Astrocyte of the hippocampus (primary cell): ENCODE measurements at regions not wholly inside any gene's neighbourhood (a gene's known extent, or its start where the extent isn't known, plus 50 kb on each side); places are given as distances from the start of the nearest gene placed in this dataset.

Experiments used
- DNase-seq: peaks from one replicate; pipeline ENCODE4 v3.0.0; 2011; ENCODE audit warnings: low read depth, low spot score

GRCh38 chr5:88399561-88399960, 130.9 kb upstream of the TMEM161B start:
- DNase-seq, result peak; percentile 21

DNA sequence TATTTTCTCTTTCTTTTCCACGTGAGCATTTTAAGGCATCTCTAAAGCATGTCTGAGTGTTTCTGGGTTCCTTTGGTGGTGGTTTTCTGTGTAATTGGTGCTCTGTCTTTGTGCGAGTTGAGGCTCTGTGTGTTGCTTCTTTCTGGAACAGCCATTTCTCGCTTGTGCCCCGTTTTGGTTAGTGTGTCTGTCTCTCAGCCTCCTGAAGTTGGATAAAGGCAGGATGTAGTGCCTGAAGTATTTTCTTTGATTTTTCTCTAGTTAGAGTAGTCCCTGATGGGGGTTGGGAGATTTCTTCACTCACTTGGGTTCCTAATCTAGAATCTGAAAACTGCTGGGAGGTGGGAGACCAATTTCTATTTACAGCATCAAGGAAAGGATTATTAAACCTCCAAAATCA, 129.7 kb upstream of the TMEM161B start:
- peak; percentile 67 for DNase-seq

DNA sequence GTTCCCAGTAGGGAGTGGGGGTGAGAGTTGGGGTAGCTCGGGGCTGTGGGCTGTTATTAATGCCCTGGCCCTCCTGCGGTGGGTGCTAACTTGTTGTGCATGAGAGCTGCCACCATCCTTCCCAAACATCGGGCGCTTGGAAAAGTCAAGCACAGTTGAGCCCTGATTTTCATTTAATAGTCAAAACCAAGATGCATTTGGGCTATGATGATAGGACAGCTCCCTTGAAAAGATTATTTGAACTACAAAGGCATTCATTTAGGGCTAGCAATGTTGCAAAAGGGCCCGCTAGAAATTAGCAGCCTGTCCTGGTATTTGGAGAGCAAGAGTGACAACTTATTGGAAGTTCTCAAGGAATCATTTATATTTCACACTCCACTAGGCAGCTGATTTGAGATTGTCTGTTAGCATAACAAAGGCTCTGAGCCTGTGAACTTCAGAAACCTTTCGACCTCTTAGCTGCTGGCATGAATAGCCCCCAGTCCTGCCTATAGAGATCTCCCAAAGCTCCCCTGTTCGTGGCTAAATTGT, 128.2 kb upstream of the TMEM161B start:
- DNase-seq, result peak; percentile 58

- DNase-seq, result peak; percentile 31
Observed at GRCh38 chr5:88396000-88396535, 127.4 kb upstream of the TMEM161B start.

DNA sequence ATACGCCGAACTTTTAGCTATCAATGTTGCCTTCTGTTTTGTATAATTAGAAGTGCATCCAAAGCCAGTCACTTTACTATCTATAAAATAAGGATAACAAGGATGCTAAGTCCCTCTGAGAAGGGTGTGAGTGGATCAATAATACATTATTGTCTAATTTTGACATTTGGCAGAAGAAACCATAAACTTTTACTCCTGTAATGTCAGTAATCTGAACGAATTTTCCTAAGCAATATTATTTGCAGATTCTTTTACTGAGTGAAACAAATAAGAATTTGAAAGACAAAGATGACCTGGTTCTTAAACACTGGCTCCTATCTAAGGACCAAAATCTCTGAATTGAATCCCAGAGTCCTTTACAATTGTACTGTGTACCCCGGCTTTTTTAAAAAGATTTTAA, 126.6 kb upstream of the TMEM161B start:
- DNase-seq, result peak; percentile 32

- DNase-seq, result peak; percentile 73
Observed at GRCh38 chr5:88394536-88395175, 126.0 kb upstream of the TMEM161B start.

DNA sequence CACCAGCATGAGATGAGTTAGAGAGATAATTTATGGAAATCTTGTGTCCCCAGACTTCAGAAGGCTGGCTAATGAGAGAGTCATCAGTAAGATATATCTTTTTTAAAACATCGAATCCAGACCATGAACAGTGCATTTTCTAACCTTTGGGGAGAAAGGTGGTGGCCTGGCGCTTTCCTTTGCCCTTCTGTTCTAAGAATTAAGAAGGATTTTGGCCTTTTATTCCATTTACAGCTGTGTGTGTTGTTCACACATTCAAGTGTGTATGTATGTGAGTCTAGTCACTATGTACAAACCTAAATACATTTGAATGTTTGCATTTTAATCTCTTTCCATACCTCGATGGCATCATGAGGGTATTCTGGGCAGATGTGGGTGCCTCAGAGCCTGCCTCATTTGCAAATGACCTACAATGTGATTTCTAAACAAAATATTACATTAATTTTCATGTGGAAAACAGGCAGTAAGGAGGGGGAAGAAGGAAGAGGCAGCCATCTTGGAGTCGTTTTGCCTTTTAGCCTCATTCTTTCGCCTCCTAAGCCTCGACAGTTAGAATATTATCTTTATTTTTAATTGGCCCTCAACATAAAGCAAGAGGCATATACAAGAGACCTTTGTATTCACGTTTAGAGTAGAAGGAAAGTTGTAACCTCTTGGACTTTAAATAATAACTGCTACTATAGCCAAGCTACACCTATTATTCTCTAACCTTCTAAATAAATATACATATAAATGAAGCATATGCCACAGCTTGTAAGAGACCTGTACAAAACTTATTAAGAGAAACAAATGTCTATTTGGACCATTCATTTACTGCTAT, 125.3 kb upstream of the TMEM161B start:
- peak; percentile 55 for DNase-seq

DNA sequence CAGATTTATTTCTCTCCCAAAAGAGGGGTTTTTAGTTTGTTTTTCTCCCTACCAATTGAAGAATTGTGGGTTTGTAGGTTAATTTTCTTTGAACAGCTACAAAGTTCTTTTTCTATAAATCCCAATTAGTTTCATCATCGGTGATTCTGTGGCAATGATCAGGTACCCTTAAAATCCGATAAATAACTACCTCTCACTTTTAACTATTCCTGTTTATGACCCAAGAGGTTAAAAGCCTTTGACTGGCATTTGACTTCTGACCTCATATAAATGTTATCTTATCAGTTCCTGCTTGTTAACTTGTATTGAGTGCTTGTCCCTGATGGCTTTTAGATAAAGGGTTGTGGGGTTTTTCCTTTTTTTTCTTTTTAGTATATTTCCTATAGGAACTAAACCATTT, 124.4 kb upstream of the TMEM161B start:
- DNase-seq, result peak; percentile 26

- peak; percentile 38 for DNase-seq
Observed at GRCh38 chr5:88391991-88392390, 123.3 kb upstream of the TMEM161B start.

GRCh38 chr5:88391116-88391515, 122.5 kb upstream of the TMEM161B start:
- peak; percentile 63 for DNase-seq

DNA sequence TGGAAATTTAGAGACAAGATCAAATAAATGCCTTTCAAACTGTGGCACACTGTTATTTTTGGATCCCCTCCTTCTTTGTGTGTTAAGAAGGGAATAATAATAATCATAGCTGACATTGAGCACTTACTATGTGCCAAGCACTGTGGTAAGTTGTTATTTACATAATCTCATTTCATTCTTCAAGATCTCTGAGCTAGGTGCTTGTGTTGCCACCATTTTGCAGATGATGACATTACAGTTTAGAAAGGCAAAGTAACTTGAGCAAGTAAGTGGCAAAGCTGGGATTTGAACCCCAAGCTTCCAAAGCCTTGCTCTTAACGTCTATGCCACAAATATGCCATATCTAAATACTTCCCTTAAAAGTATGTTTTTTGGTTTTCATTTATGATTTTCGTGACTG, 121.8 kb upstream of the TMEM161B start:
- DNase-seq, result no peak

DNA sequence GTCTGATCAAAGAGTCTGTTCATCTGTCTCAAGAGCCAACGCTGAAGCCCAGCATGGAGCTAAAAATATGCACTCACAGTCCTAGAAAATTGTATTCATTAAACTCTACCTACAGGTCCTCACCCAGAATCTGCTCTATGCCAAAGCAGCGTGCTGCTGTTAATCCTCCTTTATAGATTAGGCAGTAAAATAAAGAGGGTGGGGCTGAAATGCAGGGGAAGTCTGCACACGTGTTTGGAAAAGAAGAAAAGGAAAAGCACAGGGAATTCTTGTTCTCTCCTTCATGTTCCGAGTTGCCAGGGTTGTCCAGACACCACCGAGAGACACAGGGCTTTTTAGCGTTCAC, 121.4 kb upstream of the TMEM161B start:
- no peak for DNase-seq

DNA sequence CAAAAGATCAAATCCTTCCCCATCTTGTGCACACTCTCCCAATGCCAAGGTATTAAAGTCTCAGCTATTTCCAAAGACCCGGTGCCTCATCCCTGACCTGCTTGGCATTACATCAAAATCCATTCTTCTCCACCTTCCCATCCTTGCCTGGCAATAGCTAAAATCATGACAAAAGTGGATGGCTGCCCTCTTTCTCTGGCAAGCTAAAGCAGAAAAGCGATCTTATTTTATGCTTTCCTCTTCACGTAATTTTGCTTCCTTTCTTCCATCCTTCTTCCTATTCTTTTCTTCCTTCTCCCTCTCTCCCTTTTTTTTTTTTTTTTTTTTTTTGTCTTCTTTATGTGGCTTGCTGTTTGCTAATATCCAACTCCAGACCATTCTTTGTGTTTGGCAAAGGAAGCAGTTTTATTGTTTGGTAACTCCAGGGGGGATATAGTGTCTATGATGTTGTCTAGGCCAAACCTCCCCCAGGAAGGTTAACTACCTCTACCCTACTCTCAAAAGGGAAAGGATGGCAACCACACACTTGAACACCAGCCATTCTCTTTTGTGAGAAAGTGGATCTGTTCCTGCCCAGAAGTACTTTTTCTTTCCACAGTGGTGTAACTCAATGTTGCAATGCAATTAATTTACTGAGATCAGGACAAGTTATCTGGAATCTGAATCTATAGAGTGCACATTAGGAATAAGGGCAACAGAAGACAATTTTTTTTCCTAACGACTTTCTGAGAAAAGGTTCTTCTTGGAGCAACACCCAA, 120.9 kb upstream of the TMEM161B start:
- peak; percentile 55 for DNase-seq

DNA sequence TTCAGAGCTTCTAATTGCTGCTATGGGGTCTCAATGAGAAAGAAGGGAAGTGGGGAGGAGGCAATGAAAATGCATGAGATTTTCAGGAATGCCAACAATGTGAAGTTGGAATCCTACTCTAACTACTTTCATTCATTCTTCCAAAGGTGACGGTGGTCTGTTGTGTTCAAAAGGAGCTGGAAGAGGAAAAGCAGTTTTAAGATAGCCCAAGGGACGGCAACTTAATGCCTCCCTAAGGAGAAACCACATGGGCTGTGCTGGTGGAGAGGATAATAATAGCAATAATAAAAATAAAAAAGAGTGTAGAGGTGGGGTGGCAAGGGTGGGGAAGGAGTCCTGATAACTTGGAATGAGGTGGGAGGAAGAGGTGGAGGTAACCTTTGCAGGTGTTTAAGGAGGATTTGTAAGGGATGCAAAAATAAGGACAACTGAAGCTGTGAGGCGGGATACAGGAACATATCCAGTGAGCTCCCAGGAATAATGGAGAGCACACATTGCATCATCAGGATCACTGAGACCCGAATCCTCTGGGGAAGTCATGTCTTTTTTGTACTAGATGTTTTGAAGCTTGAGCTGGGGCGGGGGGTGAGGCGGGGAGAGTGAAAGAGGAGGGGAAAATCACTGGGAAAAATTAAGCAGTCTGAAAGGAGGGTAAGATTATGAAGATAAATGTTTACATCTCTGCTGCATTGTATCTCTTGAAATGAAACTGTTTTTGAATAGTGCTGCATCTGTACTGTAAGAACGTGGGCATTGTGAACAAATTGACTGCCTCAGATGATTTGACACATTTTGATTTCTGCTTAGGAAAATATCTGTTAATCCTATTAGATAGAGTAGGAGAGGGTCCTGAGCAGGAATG, 120.1 kb upstream of the TMEM161B start:
- peak; percentile 67 for DNase-seq

DNA sequence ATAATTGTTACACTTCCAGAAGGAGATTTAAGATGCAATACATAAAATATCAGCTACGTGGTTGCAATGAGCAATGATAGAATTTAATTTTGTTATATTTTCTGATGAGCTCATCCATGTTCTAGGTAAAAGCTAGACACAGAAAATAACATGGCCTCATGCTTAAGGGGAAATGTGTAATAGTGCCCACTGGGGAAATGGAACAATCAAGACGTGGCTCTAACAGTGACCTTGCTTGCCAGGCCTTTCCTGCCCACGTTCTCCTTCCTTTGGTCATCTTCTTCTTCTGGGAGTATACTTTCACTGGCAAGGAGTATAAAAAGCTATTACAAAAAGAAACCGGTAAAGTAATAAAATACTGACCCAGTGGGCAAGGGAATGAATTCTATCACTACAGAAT, 116.2 kb upstream of the TMEM161B start:
- DNase-seq, result no peak

- DNase-seq, result no peak
Observed at GRCh38 chr5:88380332-88380731, 111.7 kb upstream of the TMEM161B start.

DNA sequence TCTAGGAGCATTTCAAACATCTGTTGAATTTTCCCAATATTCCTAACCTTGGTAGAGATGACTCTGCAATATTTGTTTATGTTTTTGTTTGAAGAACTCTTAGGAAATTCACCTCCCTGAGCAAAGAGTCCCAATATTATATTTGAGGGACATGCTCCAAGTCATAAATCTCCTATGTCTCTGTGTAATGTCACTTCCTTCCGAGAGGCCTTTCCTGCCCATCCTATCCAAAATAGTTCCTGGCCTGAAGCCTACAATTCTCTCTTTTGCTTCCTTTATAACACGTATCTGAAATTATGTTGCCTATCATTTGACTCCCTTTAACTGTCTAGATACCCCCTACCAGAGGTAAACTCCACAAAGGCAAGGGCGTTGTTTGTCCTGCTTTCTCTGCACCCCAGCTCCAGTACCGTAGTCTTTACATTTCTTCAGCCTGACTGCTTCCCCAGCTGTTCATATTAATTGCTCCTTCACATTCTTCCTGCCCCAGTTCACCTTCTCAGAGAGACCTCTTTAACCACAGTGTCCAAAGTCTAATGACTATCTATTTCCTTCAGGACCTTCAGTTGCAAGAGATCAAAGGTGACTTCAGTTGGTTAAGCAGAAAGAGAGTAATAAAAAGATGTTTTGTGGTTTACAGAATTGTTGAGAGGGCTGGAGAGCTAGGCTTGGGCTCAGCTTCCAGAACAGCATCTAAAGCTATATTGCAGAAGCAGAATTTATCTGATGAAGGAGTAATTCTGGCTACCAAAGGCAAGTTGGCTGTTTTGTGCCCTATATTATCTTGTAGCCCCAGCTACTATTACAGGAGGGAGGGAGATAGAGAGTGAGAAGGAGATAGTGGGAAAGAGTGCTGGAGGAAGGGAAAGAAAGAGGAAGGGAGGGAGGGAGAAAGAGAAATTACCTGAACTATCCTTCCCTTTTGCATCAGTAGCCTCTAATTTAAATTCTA, 109.3 kb upstream of the TMEM161B start:
- peak; percentile 1 for DNase-seq

GRCh38 chr5:88377240-88377639, 108.6 kb upstream of the TMEM161B start:
- peak; percentile 4 for DNase-seq

- no peak for DNase-seq
Observed at GRCh38 chr5:88376728-88377127, 108.1 kb upstream of the TMEM161B start.

DNA sequence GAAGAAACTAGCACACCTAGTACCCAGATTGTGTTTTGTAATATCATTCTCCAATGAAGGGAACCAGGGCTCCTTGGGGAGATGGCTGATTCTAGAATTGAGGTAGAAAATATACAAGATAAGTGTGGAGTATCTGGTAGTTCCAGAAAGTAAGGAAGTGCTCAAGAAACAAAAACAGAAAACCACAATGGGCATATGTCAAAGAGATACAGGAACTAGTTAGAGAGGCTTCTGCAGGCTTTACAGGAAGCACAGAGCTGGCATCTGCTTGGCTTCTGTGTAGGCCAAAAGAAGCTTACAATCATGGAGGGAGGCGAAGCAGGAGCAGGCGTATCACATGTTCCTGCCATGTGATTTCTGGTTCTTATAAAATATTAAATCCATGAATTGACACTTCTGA, 105.7 kb upstream of the TMEM161B start:
- no peak for DNase-seq
